ENCODE measurements at regions not wholly inside any gene's neighbourhood (a gene's known extent, or its start where the extent isn't known, plus 50 kb on each side); places are given as distances from the start of the nearest gene placed in this dataset.

GRCh38 chr5:90015584-90016018, 394.0 kb downstream of the CETN3 start:
- no peaks in the 10 kb centered on the region for H3K9me3 ChIP-seq
- H3K36me3 ChIP-seq, result no peaks in the 10 kb centered on the region
- DNase-seq, result no peak
- H3K27me3 ChIP-seq (replicated peaks in 1 of 7), result no peaks in the 10 kb centered on the region
- no peaks in the 10 kb centered on the region for H3K4me1 ChIP-seq
- no peak overlapping the region for H3K4me3 ChIP-seq
- H3K27ac ChIP-seq, result no peak overlapping the region
- TF ChIP-seq CTCF (IDR thresholded peaks at IDR 0.05 in 8 of 11, conservative IDR thresholded peaks at IDR 0.05 in 3 of 11), result no peak
- TF ChIP-seq POLR2A (IDR thresholded peaks at IDR 0.05), result no peak
- no peak for TF ChIP-seq POLR2AphosphoS5 (IDR thresholded peaks at IDR 0.05)
- 23 to 50% (median 34%) methylated on average over 3 of the region's 3 CpGs for WGBS, 5 donors
- intact Hi-C loops (cut with DNase I; ENCODE audit: low total_unique reads), result no loop called here

GRCh38 chr5:90014420-90014819, 395.1 kb downstream of the CETN3 start:
- H3K4me1 ChIP-seq, result no peaks in the 10 kb centered on the region
- no peaks in the 10 kb centered on the region for H3K9me3 ChIP-seq
- H3K27ac ChIP-seq, result no peak overlapping the region
- no peaks in the 10 kb centered on the region for H3K36me3 ChIP-seq
- TF ChIP-seq POLR2AphosphoS5 (IDR thresholded peaks at IDR 0.05) (no peak), POLR2A (IDR thresholded peaks at IDR 0.05) (no peak), CTCF (IDR thresholded peaks at IDR 0.05 in 8 of 11, conservative IDR thresholded peaks at IDR 0.05 in 3 of 11) (no peak)
- no peak for DNase-seq
- intact Hi-C loops (cut with DNase I; ENCODE audit: low total_unique reads), result no loop called here
- no peak overlapping the region for H3K4me3 ChIP-seq
- no peaks in the 10 kb centered on the region for H3K27me3 ChIP-seq (replicated peaks in 1 of 7)

- no peak for DNase-seq
- 84 to 97% (median 94%) methylated on average over 2 of the region's 2 CpGs for WGBS, 5 donors
- intact Hi-C loops (cut with DNase I; ENCODE audit: low total_unique reads), result no loop called here
- Histone ChIP-seq H3K9me3 (no peaks in the 10 kb centered on the region), H3K27ac (no peak overlapping the region), H3K27me3 (replicated peaks in 1 of 7) (no peaks in the 10 kb centered on the region), H3K4me1 (no peaks in the 10 kb centered on the region), H3K4me3 (no peak overlapping the region), H3K36me3 (no peaks in the 10 kb centered on the region)
- no peak for TF ChIP-seq POLR2AphosphoS5 (IDR thresholded peaks at IDR 0.05)
These were observed 409.2 kb downstream of the CETN3 start for GRCh38 chr5:90000351-90000750.

- no peak for DNase-seq
- intact Hi-C loops (cut with DNase I; ENCODE audit: low total_unique reads), result no loop called here
- no peaks in the 10 kb centered on the region for H3K36me3 ChIP-seq
- H3K4me3 ChIP-seq, result no peak overlapping the region
- TF ChIP-seq POLR2AphosphoS5 (IDR thresholded peaks at IDR 0.05), result no peak
- no peak for TF ChIP-seq CTCF (IDR thresholded peaks at IDR 0.05 in 8 of 11, conservative IDR thresholded peaks at IDR 0.05 in 3 of 11)
- no peak for TF ChIP-seq POLR2A (IDR thresholded peaks at IDR 0.05)
- no peaks in the 10 kb centered on the region for H3K27me3 ChIP-seq (replicated peaks in 1 of 7)
- 71 to 85% (median 76%) methylated on average over 3 of the region's 3 CpGs for WGBS, 5 donors
- H3K4me1 ChIP-seq, result no peaks in the 10 kb centered on the region
- no peak overlapping the region for H3K27ac ChIP-seq
- H3K9me3 ChIP-seq, result no peaks in the 10 kb centered on the region
These were observed 410.8 kb downstream of the CETN3 start for GRCh38 chr5:89998519-89999305.

Data from spleen (tissue), 11 donors.